Neuron (in vitro differentiated cells): ENCODE measurements at regions not wholly inside any gene's neighbourhood (a gene's known extent, or its start where the extent isn't known, plus 50 kb on each side); places are given as distances from the start of the nearest gene placed in this dataset.

ENCODE experiments used
- H2AFZ ChIP-seq: one replicate; pipeline ENCODE4 v1.6.1; 2013; ENCODE audit warnings: low read depth, mild to moderate bottlenecking, inconsistent platforms, low read length, moderate library complexity
- H3K27me3 ChIP-seq: one replicate; pipeline ENCODE4 v1.6.1; 2013; ENCODE audit warnings: low read length; ENCODE audit not compliant: insufficient read depth
- H3K36me3 ChIP-seq: one replicate; pipeline ENCODE4 v1.6.1; 2013; ENCODE audit warnings: low read length; ENCODE audit not compliant: insufficient read depth
- H3K4me1 ChIP-seq: one replicate; pipeline ENCODE4 v1.6.1; 2013; ENCODE audit warnings: low read length; ENCODE audit not compliant: insufficient read depth
- H3K4me3 ChIP-seq: 2 replicates; pipeline ENCODE4 v1.5.1; 2013; ENCODE audit warnings: mild to moderate bottlenecking, low read length, moderate library complexity
- H3K9me3 ChIP-seq: one replicate; pipeline ENCODE4 v1.6.1; 2013; ENCODE audit warnings: low read length

- Histone ChIP-seq H3K4me1 (no peaks in the 10 kb centered on the region), H3K27me3 (no peaks in the 10 kb centered on the region), H3K36me3 (no peaks in the 10 kb centered on the region), H3K9me3 (no peaks in the 10 kb centered on the region), H2AFZ (no peak overlapping the region), H3K4me3 (no peak overlapping the region)
Measured at GRCh38 chr10:29083096-29083495, 205.8 kb upstream of the LYZL1 start.

DNA sequence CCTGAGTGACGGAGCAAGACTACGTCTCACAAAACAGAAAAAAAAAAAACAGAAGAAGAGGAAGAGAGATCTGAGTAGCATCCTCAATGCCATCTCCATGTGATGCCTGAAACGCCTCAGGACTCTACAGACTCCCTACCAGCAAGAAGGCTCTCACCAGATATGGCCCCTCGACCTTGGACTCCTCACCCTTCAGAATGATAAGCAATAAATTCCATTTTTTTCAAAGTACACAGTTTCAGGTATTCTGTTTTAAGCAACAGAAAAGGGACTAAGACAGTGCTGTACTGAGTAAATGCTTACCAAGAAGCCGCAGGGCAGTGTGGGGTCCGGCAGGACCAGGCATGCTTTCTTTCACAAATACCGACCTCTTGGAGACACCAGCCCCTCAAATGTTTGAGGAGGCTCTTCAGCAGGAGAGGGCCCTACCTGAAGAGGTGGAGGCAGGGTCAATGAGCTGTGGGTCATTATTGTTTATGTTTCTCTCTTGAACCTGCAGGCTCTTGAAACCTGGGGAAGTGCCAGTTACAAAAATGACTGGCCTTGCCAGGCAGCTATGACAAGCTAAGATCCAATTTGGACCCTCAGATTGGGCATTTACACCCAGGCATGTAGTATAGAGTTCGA, 204.1 kb upstream of the LYZL1 start:
- Histone ChIP-seq H3K4me3 (no peak overlapping the region), H2AFZ (no peak overlapping the region), H3K9me3 (no peaks in the 10 kb centered on the region)

DNA sequence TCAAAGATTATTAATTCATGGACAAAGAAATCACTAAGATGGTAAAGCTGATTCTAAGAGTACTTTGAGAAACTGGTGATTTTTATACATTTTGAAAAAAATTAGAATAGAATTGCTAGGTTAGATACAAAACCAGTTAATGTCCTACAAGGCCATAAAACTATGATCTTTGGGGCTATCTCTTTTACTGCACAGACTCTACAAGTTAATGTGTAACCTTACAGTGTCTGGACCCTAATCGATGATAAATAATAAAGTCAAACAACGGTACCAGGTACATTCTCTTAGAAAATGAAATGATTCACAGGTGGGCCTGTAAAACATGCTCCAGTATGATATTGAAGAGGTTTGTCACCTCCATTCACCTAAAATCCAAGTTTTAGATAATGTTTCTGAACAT, 199.8 kb upstream of the LYZL1 start:
- no peaks in the 10 kb centered on the region for H3K27me3 ChIP-seq
- H3K4me3 ChIP-seq, result no peak overlapping the region
- H3K4me1 ChIP-seq, result no peaks in the 10 kb centered on the region
- no peaks in the 10 kb centered on the region for H3K36me3 ChIP-seq
- no peak overlapping the region for H2AFZ ChIP-seq
- no peaks in the 10 kb centered on the region for H3K9me3 ChIP-seq

More for the DNA sequence above, 204.1 kb upstream of the LYZL1 start:
- no peaks in the 10 kb centered on the region for H3K27me3 ChIP-seq
- no peaks in the 10 kb centered on the region for H3K4me1 ChIP-seq
- no peaks in the 10 kb centered on the region for H3K36me3 ChIP-seq

GRCh38 chr10:29096303-29096824, 192.5 kb upstream of the LYZL1 start:
- no peaks in the 10 kb centered on the region for H3K4me1 ChIP-seq
- H2AFZ ChIP-seq, result no peak overlapping the region
- no peaks in the 10 kb centered on the region for H3K27me3 ChIP-seq
- H3K4me3 ChIP-seq, result no peak overlapping the region
- no peaks in the 10 kb centered on the region for H3K36me3 ChIP-seq
- H3K9me3 ChIP-seq, result no peaks in the 10 kb centered on the region

GRCh38 chr10:29098423-29098822, 190.4 kb upstream of the LYZL1 start:
- no peaks in the 10 kb centered on the region for H3K4me1 ChIP-seq
- no peaks in the 10 kb centered on the region for H3K9me3 ChIP-seq
- no peaks in the 10 kb centered on the region for H3K27me3 ChIP-seq
- no peak overlapping the region for H3K4me3 ChIP-seq
- H2AFZ ChIP-seq, result no peak overlapping the region
- no peaks in the 10 kb centered on the region for H3K36me3 ChIP-seq

- no peak overlapping the region for H3K4me3 ChIP-seq
- no peaks in the 10 kb centered on the region for H3K4me1 ChIP-seq
- no peak overlapping the region for H2AFZ ChIP-seq
- no peaks in the 10 kb centered on the region for H3K9me3 ChIP-seq
- H3K36me3 ChIP-seq, result no peaks in the 10 kb centered on the region
- no peaks in the 10 kb centered on the region for H3K27me3 ChIP-seq
Measured at GRCh38 chr10:29099001-29099400, 189.9 kb upstream of the LYZL1 start.

DNA sequence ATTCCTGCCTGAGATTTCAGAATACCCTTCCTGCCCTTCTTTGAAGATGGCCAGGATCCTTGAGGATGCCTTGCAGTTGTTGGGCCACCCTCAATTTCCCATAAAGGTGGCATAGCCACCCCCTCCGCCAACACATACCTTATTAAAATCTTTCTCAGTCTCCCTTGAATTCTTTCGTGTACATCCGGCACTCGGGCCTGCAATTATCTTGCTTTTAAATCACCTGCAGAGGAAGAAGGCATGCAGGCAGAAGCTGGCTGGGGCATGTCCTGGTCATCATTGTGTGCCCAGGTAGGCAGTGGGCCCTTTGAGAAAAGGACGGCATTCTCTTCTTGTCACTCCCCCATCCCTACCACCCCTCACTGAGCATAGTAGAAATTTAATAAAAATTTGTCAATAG, 189.5 kb upstream of the LYZL1 start:
- no peaks in the 10 kb centered on the region for H3K9me3 ChIP-seq

DNA sequence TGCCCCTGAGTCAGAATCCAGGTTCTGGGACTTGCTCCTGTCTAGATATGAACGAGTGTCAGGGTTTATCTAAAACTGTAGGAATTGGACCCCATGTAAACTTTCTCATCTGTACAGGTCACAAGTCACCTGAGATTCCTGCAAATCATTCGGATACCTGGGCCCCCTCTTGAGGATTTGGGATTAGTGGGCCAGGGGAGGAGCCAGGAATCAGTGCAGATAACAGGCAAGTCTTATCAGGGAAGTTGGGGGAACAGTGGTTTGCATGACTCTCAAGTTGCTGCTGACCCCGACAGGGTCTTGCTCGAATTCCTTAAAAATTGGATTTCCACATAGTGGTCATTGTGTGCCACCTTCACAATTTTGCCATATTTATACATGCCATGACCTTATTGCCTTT, 188.4 kb upstream of the LYZL1 start:
- Histone ChIP-seq H2AFZ (no peak overlapping the region), H3K27me3 (no peaks in the 10 kb centered on the region), H3K4me1 (no peaks in the 10 kb centered on the region), H3K9me3 (no peaks in the 10 kb centered on the region), H3K4me3 (no peak overlapping the region), H3K36me3 (no peaks in the 10 kb centered on the region)

More for the DNA sequence above, 189.5 kb upstream of the LYZL1 start:
- H3K36me3 ChIP-seq, result no peaks in the 10 kb centered on the region
- H3K27me3 ChIP-seq, result no peaks in the 10 kb centered on the region
- H3K4me1 ChIP-seq, result no peaks in the 10 kb centered on the region
- H3K4me3 ChIP-seq, result no peak overlapping the region
- H2AFZ ChIP-seq, result no peak overlapping the region

DNA sequence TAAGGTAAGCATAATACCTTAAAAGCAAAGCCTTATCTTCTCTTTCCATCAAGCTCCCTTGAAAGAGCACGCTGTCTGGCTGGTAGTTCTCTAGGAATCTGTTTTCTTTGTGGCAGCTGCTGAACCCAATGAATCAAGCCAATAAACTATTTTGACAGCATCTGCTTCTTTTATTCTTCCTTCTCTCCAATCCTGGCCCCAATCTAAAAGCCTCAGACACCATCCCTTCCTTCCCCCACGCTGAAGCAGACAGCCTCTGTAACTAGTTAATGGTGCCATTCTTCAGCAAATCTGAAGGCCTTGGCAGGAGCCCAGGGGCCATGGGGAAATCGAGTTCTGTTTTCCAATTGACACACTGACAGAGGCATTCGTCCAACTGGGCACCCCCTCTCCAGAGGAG, 186.6 kb upstream of the LYZL1 start:
- H3K4me3 ChIP-seq, result no peak overlapping the region
- H3K36me3 ChIP-seq, result no peaks in the 10 kb centered on the region
- H3K9me3 ChIP-seq, result no peaks in the 10 kb centered on the region
- no peak overlapping the region for H2AFZ ChIP-seq
- H3K27me3 ChIP-seq, result no peaks in the 10 kb centered on the region
- no peaks in the 10 kb centered on the region for H3K4me1 ChIP-seq

- Histone ChIP-seq H3K36me3 (no peaks in the 10 kb centered on the region), H3K4me3 (no peak overlapping the region), H3K4me1 (no peaks in the 10 kb centered on the region), H3K27me3 (no peaks in the 10 kb centered on the region), H2AFZ (no peak overlapping the region), H3K9me3 (no peaks in the 10 kb centered on the region)
Measured at GRCh38 chr10:29102636-29103035, 186.2 kb upstream of the LYZL1 start.

GRCh38 chr10:29104661-29105399, 184.0 kb upstream of the LYZL1 start:
- no peaks in the 10 kb centered on the region for H3K36me3 ChIP-seq

GRCh38 chr10:29105516-29106215, 183.2 kb upstream of the LYZL1 start:
- no peak overlapping the region for H2AFZ ChIP-seq
- H3K27me3 ChIP-seq, result no peaks in the 10 kb centered on the region
- no peaks in the 10 kb centered on the region for H3K36me3 ChIP-seq
- no peaks in the 10 kb centered on the region for H3K9me3 ChIP-seq
- no peaks in the 10 kb centered on the region for H3K4me1 ChIP-seq
- no peak overlapping the region for H3K4me3 ChIP-seq

More at GRCh38 chr10:29104661-29105399, 184.0 kb upstream of the LYZL1 start:
- H3K9me3 ChIP-seq, result no peaks in the 10 kb centered on the region
- H3K27me3 ChIP-seq, result no peaks in the 10 kb centered on the region
- no peak overlapping the region for H2AFZ ChIP-seq
- no peak overlapping the region for H3K4me3 ChIP-seq
- H3K4me1 ChIP-seq, result no peaks in the 10 kb centered on the region

GRCh38 chr10:29106287-29106686, 182.6 kb upstream of the LYZL1 start:
- Histone ChIP-seq H3K4me1 (no peaks in the 10 kb centered on the region), H3K9me3 (no peaks in the 10 kb centered on the region), H2AFZ (no peak overlapping the region), H3K4me3 (no peak overlapping the region), H3K36me3 (no peaks in the 10 kb centered on the region), H3K27me3 (no peaks in the 10 kb centered on the region)
